A549 (cell line): ENCODE measurements at regions not wholly inside any gene's neighbourhood (a gene's known extent, or its start where the extent isn't known, plus 50 kb on each side); places are given as distances from the start of the nearest gene placed in this dataset.

Experiments
- MAZ ChIP-seq: fragments of 150-350 bp; IDR thresholded peaks from 2 replicates; pipeline ENCODE4 v1.6.1; 2014; ENCODE audit warnings: antibody characterized with exemption, low read depth, low read length, borderline replicate concordance
- MYC ChIP-seq: IDR thresholded peaks from 2 replicates; pipeline ENCODE4 v1.6.1; 2012; ENCODE audit warnings: mild to moderate bottlenecking, inconsistent platforms, low read length, improper control_type of control experiment, borderline replicate concordance
- TF ChIP-seq, protein P1 (sequence below): fragments of >200 bp; sonication (Bioruptor Twin); formaldehyde crosslinking; IDR thresholded peaks from 3 replicates; pipeline ENCODE4 v1.5.1; 2016

DNA sequence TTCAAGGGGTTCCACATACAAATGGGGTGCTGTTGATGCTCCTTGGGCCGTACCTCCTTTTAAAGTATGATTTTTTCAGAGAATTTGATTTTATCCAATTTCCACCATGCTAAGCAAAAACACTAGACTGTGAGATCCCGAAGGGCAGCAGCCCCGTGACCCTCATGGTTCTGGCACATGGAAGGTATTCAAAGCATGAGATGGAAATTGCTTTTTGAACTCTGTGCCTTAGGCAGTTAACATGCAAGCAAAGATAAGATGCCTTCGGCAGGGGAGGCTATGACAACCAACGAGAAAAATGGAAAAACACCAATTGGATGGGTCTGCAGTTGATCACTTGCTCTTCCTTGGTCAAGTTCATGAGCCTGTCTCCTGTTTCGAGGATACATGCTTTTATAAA, 120.8 kb upstream of the DIO3 start:
- TF ChIP-seq, protein P1, sequence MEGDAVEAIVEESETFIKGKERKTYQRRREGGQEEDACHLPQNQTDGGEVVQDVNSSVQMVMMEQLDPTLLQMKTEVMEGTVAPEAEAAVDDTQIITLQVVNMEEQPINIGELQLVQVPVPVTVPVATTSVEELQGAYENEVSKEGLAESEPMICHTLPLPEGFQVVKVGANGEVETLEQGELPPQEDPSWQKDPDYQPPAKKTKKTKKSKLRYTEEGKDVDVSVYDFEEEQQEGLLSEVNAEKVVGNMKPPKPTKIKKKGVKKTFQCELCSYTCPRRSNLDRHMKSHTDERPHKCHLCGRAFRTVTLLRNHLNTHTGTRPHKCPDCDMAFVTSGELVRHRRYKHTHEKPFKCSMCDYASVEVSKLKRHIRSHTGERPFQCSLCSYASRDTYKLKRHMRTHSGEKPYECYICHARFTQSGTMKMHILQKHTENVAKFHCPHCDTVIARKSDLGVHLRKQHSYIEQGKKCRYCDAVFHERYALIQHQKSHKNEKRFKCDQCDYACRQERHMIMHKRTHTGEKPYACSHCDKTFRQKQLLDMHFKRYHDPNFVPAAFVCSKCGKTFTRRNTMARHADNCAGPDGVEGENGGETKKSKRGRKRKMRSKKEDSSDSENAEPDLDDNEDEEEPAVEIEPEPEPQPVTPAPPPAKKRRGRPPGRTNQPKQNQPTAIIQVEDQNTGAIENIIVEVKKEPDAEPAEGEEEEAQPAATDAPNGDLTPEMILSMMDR = no peak
- TF ChIP-seq MYC = no peak
- TF ChIP-seq MAZ = no peak
